SK-N-MC (cell line): ENCODE measurements at regions not wholly inside any gene's neighbourhood (a gene's known extent, or its start where the extent isn't known, plus 50 kb on each side); places are given as distances from the start of the nearest gene placed in this dataset.

Source experiments
- EZH2 ChIP-seq: fragments of 200-600 bp; sonication (generic); IDR thresholded peaks from one replicate; pipeline ENCODE4 v1.6.1; 2017; ENCODE audit warnings: antibody characterized with exemption
- FOXP2 ChIP-seq: optimal IDR thresholded peaks from 2 replicates; pipeline ENCODE3; 2011; ENCODE audit warnings: mild to moderate bottlenecking, moderate library complexity; ENCODE audit not compliant: insufficient read depth; ENCODE audit errors: extremely low read length, control extremely low read depth
- POLR2AphosphoS5 ChIP-seq: IDR thresholded peaks from 2 replicates; pipeline ENCODE4 v1.6.1; 2012; ENCODE audit warnings: mild to moderate bottlenecking, low read depth, low read length, borderline replicate concordance

- TF ChIP-seq EZH2 (no peak), POLR2AphosphoS5 (no peak), FOXP2 (no peak)
Measured at GRCh38 chr20:58138395-58138794, 90.1 kb downstream of the ANKRD60 start.
